22Rv1 (cell line): ENCODE measurements at regions not wholly inside any gene's neighbourhood (a gene's known extent, or its start where the extent isn't known, plus 50 kb on each side); places are given as distances from the start of the nearest gene placed in this dataset.
A peak's percentile ranks its signal among the peaks of the same experiment; 100 is the strongest.
"Not testable (repeated sequence)": the region's sequence is repeated elsewhere in the genome, so short reads cannot be mapped to it uniquely, and the experiment has no call there.

Source experiments
- H3K27ac ChIP-seq: fragments of 450-650 bp; 2 replicates; pipeline ENCODE4 v1.5.1; 2017
- ZFX ChIP-seq: fragments of 450-650 bp; IDR thresholded peaks from 2 replicates; pipeline ENCODE4 v1.6.1; 2017; ENCODE audit warnings: antibody characterized with exemption, borderline replicate concordance
- TF ChIP-seq, protein P1 (sequence below): fragments of 450-650 bp; IDR thresholded peaks from 2 replicates; pipeline ENCODE4 v1.5.1; 2017; ENCODE audit warnings: mild to moderate bottlenecking

DNA sequence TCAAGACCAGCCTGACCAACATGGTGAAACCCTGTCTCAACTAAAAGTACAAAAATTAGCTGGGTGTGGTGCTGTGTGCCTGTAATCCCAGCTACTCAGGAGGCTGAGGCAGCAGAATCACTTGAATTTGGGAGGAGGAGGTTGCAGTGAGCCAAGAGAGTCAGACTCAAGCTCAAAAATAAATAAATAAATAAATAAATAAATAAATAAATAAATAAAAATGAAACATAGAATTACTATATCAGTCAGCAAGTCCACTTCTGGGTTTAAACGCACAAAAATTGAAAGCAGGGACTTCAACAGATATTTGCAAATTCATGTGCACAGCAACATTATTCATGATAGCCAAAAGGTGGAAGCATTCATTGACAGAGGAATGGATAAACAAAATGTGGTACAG lies 875.2 kb upstream of the ALG10B start:
- not testable (repeated sequence) for H3K27ac ChIP-seq

DNA sequence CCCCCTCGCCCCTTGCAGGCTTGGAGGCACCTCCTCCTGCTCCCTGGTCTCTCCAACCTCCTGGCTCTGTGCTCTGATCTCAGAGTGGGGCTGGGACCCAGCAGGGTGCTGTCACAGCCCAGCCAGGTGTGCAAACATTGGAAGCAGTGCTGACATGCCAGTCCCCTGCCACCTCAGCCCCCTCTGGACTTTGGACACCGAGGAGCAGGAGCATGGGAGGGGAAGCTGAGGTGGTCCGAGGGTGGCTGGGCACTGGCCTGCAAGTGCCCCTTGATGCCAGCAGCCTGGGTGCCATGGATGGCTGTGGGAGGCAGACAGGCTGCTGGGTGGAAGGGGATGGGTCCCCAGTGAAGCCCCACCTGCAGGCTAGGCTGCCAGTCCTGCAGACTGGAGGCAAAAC lies 860.9 kb upstream of the ALG10B start:
- H3K27ac ChIP-seq, result not testable (repeated sequence)

- not testable (repeated sequence) for H3K27ac ChIP-seq
Measured at GRCh38 chr12:37497939-37498338, 818.6 kb upstream of the ALG10B start.

DNA sequence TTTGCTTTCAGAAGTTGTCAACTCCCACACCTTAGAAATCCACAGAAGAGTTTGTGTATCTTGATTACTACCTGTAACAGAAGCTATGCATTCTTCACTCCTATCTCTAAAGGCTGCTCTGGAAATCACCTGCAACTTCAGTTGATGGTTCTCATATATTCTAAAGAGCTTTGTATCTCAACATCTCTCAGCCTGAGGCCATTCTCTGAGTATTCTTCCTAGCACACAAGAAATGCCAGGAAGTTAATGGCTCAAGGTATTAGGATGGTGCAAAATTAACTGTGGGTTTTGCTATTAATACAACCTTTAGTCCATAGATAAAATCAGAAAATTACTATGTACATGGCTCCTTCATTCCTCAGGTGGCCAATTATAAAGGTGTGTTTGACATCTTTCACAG lies 806.3 kb upstream of the ALG10B start:
- H3K27ac ChIP-seq, result not testable (repeated sequence)

DNA sequence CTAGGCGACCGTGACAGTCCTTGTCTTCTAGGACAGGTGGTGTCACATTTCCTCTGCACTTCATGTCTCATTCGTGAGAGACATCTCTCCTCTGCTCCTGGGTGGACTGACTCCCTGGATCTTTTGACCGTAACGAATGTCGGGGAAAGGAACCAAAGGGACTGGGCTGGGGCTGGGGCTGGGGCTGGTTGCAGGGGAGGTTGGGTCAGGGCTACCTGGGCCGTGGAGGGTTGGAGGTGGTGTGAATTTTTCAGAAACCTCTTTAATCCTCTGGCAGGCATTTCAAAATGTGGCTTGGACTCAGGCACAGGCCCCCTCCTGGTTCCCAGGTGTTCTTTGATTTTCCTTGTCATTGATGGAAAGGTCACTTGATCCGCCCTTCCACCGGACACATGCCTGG lies 776.0 kb upstream of the ALG10B start:
- not testable (repeated sequence) for H3K27ac ChIP-seq

DNA sequence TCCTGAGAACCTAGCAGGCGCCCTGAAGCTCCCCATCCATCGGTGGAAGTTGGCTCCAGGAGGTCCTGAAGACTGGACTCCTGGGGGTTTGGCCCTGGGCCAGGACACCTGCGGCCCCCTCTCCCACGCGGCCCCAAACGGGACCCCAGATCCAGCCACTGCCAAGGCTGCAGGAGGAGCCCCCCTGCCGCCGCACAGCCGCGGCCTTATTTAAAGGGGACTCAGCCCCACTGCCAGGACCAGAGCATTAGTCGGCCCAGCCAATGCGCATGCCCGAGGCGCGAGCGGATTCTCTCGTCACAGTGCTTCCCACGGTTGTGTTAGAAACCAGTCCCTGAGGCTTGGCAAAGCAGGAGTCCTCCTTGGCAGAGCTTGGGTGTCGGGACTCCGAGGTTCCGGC lies 775.2 kb upstream of the ALG10B start:
- no peak for TF ChIP-seq ZFX
- TF ChIP-seq, protein P1, sequence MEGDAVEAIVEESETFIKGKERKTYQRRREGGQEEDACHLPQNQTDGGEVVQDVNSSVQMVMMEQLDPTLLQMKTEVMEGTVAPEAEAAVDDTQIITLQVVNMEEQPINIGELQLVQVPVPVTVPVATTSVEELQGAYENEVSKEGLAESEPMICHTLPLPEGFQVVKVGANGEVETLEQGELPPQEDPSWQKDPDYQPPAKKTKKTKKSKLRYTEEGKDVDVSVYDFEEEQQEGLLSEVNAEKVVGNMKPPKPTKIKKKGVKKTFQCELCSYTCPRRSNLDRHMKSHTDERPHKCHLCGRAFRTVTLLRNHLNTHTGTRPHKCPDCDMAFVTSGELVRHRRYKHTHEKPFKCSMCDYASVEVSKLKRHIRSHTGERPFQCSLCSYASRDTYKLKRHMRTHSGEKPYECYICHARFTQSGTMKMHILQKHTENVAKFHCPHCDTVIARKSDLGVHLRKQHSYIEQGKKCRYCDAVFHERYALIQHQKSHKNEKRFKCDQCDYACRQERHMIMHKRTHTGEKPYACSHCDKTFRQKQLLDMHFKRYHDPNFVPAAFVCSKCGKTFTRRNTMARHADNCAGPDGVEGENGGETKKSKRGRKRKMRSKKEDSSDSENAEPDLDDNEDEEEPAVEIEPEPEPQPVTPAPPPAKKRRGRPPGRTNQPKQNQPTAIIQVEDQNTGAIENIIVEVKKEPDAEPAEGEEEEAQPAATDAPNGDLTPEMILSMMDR, result no peak
- H3K27ac ChIP-seq, result no peak overlapping the region

- TF ChIP-seq, protein P1, result peak; percentile 3; the same call in 1 of the 2 replicates
- no peak for TF ChIP-seq ZFX
- no peak overlapping the region for H3K27ac ChIP-seq
Measured at GRCh38 chr12:37543131-37543965, 773.2 kb upstream of the ALG10B start.

DNA sequence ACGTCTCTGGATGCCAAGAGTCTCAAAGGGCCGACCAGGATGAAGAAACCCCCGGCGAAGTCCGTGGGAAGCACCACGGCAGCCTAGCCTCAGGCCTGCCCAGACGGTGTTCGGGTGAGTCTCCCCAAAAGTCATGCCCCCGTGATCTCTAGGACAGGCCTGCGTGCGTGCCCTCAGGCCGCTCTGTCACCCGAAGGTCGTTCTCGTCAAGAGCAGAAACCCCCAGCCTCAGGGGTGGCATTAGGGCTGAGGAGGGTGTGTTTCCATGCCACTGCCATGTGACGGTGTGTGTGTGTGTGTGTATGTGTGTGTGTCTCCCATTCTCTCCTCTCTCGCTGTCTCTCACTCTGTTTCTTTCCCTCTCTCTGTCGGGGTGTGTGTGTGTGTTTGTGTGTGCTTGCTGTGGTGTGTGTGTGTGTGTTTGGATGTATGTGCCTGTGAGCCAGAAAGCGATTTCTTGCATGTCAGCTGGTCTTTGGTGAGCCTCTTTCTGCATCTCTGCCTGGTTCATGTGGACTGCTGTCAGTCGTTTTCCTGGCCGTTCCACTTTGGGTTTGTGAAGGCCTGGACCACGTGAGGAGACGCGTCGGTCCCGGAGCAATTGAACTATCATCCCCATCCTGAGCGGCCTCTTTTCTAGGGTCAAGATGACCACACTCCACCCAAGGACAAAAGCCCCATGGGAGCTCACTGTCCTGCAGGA lies 772.5 kb upstream of the ALG10B start:
- no peak overlapping the region for H3K27ac ChIP-seq
- no peak for TF ChIP-seq ZFX
- TF ChIP-seq, protein P1, result no peak

DNA sequence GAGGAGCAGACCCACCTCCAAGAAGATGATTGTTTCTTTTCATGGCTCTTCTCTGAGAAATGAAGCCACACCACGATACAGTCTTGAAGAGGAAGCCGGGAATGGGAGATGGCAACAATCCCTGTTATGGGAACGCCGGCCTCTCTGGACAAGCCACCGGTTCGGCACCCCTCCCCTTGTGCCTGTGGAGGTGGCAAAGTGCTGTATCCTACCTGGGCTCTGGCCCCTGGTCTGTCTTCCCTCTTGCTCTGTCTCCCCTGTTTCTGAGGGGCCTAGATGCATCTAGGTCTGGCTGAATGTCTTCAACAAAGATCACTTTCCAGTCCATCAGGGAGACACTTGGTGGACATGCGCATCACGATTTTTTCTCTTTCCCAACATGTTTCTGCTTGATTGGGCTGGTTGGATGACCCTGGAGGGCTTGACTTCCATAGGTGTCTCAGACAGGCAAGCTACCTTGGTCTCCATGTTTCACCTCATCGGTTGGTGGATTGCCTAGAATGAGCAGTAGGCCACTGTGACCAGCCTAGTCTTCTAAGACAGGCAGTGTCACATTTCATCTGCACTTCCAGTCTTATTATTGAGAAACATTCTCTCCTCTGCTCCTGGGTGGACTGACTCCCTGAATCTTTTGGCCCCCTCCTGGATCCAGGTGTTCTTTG lies 771.8 kb upstream of the ALG10B start:
- H3K27ac ChIP-seq, result not testable (repeated sequence)

DNA sequence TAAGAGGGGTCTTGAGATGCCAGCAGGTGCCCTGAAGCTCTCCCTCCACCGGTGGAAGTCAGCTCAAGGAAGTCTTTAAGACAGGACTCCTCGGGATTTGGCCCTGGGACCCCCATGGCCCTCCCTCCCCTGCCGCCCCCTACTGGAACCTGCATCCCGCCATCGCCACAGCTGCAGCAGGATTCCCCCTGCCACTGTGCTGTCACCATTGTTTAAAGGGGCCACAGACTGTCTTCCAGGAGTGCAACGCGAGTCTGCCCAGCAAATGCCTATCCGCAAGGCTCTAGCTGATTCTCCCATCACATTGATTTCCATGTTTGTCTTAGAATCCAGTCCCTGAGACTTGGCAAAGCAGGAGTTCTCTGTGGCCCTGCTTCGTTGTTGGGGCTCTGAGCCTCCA lies 770.8 kb upstream of the ALG10B start:
- TF ChIP-seq, protein P1, result no peak
- TF ChIP-seq ZFX, result no peak
- H3K27ac ChIP-seq, result no peak overlapping the region
